ENCODE measurements at regions not wholly inside any gene's neighbourhood (a gene's known extent, or its start where the extent isn't known, plus 50 kb on each side); places are given as distances from the start of the nearest gene placed in this dataset.
A peak's percentile ranks its signal among the peaks of the same experiment; 100 is the strongest.
"Not testable (repeated sequence)": the region's sequence is repeated elsewhere in the genome, so short reads cannot be mapped to it uniquely, and the experiment has no call there.

DNA sequence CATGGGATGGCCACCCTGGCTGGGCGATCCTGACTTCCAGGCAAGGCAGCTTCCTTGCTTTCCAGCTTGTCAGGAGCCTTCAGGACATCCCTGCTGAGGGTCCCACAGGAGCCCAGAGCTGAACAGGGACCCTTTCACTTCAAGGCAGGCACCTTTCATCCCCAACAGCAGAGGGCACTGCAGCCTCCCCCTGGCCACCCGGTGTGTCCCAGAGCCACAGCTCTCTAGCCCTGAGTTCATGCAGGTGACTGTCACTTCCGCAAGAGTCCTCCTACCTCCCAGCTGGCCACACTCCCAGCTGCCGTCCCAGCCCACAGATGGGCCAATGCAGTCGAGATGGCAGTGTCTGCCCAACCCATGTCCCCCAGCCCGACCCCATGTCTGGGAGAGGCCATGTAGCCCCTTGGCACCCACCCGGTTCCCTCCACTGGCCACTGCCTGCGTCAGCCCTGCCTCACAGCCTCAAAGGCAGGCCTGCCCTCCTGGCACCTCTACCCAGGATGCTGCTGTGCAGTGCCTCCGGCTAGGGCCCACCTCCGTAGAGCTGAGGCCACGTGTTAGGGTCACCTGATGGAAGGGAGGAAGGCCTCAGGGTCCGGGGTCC is 248.3 kb downstream of the CCDC74A start:
- H3K4me3 ChIP-seq; H3K27ac ChIP-seq; H3K9me3 ChIP-seq; H3K27me3 ChIP-seq; ATAC-seq; intact Hi-C loops (cut with DNase I); H3K36me3 ChIP-seq; H3K4me1 ChIP-seq; DNase-seq: not testable (repeated sequence)
- 80 to 89% methylated on average over 10 to 12 of the region's 12 CpGs for WGBS, 2 donors

DNA sequence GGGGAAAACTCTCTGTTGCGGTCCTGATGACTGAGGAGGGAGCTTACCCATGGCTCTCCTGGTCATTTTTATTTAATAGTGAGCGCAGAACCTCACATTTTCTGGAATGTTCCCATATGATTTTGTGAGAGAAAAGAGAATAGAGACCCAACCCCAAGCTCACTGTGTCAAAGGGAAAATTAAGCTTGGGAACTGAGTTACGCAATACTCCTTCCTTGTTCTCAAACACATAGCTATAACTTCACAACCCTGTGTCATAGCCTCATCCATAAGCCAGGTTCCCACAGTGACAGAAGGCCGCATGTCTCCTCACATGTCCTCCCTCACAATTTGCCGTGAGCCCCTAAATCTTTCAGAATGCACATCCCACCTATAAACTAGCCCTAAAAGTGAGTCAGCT is 252.8 kb downstream of the CCDC74A start:
- intact Hi-C loops (cut with DNase I); H3K4me1 ChIP-seq; H3K4me3 ChIP-seq; DNase-seq; H3K27ac ChIP-seq; H3K27me3 ChIP-seq; H3K36me3 ChIP-seq; ATAC-seq; H3K9me3 ChIP-seq: not testable (repeated sequence)
- 89 to 90% methylated on average over 5 of the region's 5 CpGs for WGBS, 2 donors

DNA sequence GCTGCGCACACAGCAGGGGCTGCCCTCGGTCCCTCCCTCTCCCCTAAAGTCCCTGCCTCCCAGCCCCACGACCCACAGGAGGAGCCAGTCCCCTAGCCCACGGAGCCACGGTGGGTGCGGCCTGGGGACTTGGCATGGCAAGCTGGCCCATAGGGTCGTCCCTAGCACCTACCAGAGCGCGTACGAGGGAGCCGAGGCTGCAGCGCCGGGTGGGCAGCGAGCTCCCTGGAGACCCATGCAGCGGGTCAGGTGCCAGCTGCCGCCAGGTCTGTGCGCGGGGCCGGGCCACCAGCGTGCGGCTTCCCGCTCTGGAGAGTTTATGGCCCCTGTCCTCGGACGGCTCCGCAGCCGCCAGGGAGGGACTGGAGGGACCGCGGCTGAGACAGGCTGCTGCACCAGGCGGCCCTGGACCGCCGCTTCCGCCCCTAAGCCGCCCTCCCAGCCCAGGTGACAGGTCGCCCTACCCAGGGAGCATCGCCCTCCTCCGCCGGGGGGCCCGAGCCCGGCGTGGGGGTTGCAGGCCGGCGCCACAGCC is 273.6 kb downstream of the CCDC74A start:
- Histone ChIP-seq H3K36me3 (no peaks in the 10 kb centered on the region), H3K27me3 (peaks cover 0 to 18% (median 7%) of the 10 kb centered on the region in 7 donors), H3K4me1 (peaks cover 0 to 13% (median 4%) of the 10 kb centered on the region in 9 donors), H3K9me3 (no peaks in the 10 kb centered on the region), H3K27ac (no peak overlapping the region), H3K4me3 (peak overlapping the region in 6 of 10 donors; percentile 33 to 50 (median 41))
- 57 to 60% methylated on average over 33 to 42 of the region's 42 CpGs for WGBS, 2 donors
- intact Hi-C loops (cut with DNase I) = loop anchor here in 8 of 10 donors (5.0 to 10.0 kb wide), 6 partner anchors 119 to 646 kb away; no protein-coding TSS in a partner anchor
- TF ChIP-seq, protein P1, sequence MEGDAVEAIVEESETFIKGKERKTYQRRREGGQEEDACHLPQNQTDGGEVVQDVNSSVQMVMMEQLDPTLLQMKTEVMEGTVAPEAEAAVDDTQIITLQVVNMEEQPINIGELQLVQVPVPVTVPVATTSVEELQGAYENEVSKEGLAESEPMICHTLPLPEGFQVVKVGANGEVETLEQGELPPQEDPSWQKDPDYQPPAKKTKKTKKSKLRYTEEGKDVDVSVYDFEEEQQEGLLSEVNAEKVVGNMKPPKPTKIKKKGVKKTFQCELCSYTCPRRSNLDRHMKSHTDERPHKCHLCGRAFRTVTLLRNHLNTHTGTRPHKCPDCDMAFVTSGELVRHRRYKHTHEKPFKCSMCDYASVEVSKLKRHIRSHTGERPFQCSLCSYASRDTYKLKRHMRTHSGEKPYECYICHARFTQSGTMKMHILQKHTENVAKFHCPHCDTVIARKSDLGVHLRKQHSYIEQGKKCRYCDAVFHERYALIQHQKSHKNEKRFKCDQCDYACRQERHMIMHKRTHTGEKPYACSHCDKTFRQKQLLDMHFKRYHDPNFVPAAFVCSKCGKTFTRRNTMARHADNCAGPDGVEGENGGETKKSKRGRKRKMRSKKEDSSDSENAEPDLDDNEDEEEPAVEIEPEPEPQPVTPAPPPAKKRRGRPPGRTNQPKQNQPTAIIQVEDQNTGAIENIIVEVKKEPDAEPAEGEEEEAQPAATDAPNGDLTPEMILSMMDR (IDR thresholded peaks at IDR 0.05) = no peak
- ATAC-seq = no peak
- DNase-seq = peak in 1 of 2 donors; percentile 19

DNA sequence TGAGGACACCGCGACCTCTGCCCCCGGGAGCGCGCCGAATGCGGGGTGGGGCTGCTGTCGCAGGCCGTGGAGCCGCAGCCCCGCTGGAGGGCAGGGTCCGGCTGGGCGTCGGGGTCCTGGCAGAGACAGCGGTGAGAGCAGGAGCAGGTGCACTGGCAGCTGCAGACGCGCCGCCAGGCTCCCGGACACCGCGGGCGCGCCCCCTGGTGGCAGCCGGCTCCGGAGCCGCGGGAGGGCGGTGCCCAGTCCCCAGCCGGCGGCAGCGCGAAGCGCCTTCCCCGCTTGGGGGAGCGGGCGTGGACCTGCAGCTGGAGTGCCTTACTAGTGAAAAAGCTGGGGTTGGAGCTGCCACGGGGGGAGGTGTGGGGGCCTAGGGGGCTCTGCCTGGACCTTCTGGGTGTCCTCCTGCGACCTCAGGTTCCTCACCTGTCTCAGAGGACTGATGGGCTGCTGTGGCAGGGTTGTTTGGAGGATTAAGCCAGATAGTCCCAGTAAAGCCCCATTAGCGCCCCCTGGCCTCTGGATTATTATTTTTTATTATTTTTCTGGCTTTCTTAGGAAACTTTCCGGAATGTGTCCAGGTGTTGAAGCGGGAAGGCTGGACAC is 274.2 kb downstream of the CCDC74A start:
- ATAC-seq = peak in 5 of 8 donors; percentile 59 to 88 (median 72)
- peaks cover 0 to 13% (median 4%) of the 10 kb centered on the region in 9 donors for H3K4me1 ChIP-seq
- H3K27me3 ChIP-seq = peaks cover 0 to 18% (median 7%) of the 10 kb centered on the region in 7 donors
- intact Hi-C loops (cut with DNase I) = loop anchor here in 8 of 10 donors (5.0 to 10.0 kb wide), 6 partner anchors 120 to 647 kb away; no protein-coding TSS in a partner anchor
- not testable (repeated sequence) for H3K27ac ChIP-seq, H3K36me3 ChIP-seq, H3K9me3 ChIP-seq
- DNase-seq = peak; percentile 38 to 74
- TF ChIP-seq, protein P1 (IDR thresholded peaks at IDR 0.05) = peak; percentile 62 to 78 (median 75)
- H3K4me3 ChIP-seq = peak overlapping the region in 9 of 10 donors; percentile 19 to 50 (median 40)
- WGBS, 2 donors = 0 to 1% methylated on average over 35 to 40 of the region's 41 CpGs

DNA sequence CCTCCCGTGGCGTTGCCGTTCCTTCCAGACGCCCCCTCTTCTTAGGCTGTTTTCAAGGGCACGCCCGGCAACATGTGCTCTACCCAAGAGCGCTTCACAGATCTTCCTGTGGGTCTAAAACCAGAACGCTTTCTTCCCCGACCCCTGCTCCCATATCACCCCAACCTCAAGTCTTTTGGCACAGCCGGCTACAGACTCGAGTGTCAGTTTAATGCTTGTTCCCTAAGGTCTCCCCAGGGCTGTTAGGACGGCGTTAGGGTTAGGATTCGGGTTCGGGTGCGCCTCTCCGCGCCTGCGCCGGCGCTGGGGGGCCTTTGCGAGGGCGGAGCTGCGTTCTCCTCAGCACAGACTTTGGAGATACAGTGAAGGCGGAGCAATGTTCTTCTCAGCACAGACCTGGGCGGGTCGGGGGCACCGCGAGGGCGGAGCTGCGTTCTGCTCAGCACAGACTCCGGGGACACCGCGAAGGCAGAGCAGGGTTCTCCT is 274.7 kb downstream of the CCDC74A start:
- peak overlapping the region in 9 of 10 donors; percentile 19 to 50 (median 40) for H3K4me3 ChIP-seq

DNA sequence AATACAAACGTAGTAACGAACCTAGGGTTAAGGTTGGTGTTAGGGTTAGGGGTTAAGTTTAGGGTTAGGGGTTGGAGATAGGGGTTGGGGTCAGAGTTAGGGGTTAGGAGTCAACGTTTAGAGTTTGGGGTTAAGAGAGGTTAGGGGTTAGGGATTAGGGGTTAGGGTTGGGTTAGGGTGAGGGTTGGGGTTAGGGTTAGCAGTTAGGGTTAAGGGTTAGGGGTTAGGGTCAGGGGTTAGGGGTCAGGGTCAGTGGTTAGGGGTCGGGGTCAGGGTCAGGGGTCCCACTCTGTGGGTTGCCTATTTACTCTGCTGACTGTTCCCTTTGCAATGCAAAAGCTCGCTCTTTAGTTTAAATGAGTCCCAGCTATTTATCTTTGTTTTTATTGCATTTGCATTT is 275.5 kb downstream of the CCDC74A start:
- not testable (repeated sequence) for H3K4me3 ChIP-seq, ATAC-seq, H3K9me3 ChIP-seq, DNase-seq, H3K36me3 ChIP-seq, H3K27ac ChIP-seq
- intact Hi-C loops (cut with DNase I) = loop anchor here in 8 of 10 donors (5.0 to 10.0 kb wide), 6 partner anchors 121 to 648 kb away; no protein-coding TSS in a partner anchor
- 79 to 84% methylated on average over 5 of the region's 5 CpGs for WGBS, 2 donors
- H3K27me3 ChIP-seq = peaks cover 0 to 18% (median 7%) of the 10 kb centered on the region in 7 donors
- H3K4me1 ChIP-seq = peaks cover 0 to 13% (median 4%) of the 10 kb centered on the region in 9 donors

More for the DNA sequence above, 274.7 kb downstream of the CCDC74A start:
- peak in 3 of 8 donors; percentile 31 to 72 (median 61) for ATAC-seq
- Histone ChIP-seq H3K27me3 (peaks cover 0 to 18% (median 7%) of the 10 kb centered on the region in 7 donors), H3K4me1 (peaks cover 0 to 13% (median 4%) of the 10 kb centered on the region in 9 donors)
- intact Hi-C loops (cut with DNase I) = loop anchor here in 8 of 10 donors (5.0 to 10.0 kb wide), 6 partner anchors 120 to 648 kb away; no protein-coding TSS in a partner anchor
- 5 to 9% methylated on average over 34 of the region's 34 CpGs for WGBS, 2 donors
- H3K27ac ChIP-seq, H3K36me3 ChIP-seq, H3K9me3 ChIP-seq: not testable (repeated sequence)
- DNase-seq = peak in 1 of 2 donors; percentile 19

DNA sequence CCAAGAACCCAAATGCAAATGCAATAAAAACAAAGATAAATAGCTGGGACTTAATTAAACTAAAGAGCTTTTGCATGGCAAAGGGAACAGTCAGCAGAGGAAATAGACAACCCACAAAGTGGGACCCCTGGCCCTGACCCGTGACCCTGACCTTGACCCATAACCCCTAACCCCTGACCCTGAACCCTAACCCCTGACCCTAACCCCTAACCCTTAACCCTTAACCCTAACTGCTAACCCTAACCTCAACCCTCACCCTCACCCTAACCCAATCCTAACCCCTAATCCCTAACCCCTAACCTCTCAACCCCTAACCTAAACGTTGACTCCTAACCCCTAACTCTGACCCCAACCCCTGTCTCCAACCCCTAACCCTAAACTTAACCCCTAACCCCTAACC is 284.9 kb downstream of the CCDC74A start:
- DNase-seq; H3K27me3 ChIP-seq; H3K4me3 ChIP-seq; H3K9me3 ChIP-seq; intact Hi-C loops (cut with DNase I); H3K36me3 ChIP-seq; ATAC-seq; H3K27ac ChIP-seq; H3K4me1 ChIP-seq: not testable (repeated sequence)
- 66 to 87% methylated on average over 2 of the region's 2 CpGs for WGBS, 2 donors

DNA sequence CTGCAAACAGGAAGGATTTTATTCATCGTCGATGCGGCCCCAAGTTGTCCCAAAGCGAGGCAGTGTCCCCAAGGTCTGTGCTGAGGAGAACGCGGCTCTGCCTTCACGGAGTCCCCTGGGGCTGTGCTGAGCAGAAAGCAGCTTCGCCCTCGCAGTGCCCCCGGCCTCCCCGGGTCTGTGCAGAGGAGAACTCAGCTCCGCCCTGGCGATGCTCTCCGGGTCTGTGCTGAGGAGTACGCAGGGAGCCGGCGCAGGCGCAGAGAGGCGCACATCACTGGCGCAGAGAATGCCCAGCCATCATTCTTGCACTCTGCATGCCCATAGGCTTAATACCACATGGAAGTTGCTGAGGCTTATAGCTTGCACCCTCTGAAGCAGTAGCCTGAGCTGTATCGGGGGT is 285.7 kb downstream of the CCDC74A start:
- 92 to 95% methylated on average over 21 of the region's 21 CpGs for WGBS, 2 donors
- H3K27ac ChIP-seq; H3K27me3 ChIP-seq; H3K9me3 ChIP-seq; ATAC-seq; H3K4me1 ChIP-seq; H3K4me3 ChIP-seq; DNase-seq; H3K36me3 ChIP-seq; intact Hi-C loops (cut with DNase I): not testable (repeated sequence)
